HG02884 (cell line): ENCODE measurements at regions not wholly inside any gene's neighbourhood (a gene's known extent, or its start where the extent isn't known, plus 50 kb on each side); places are given as distances from the start of the nearest gene placed in this dataset.

Experiments used
- ATAC-seq: cut with Tn5 transposase; IDR thresholded peaks from one replicate; pipeline ENCODE4 v1.9.1; 2021; ENCODE audit warnings: mild to moderate bottlenecking, moderate library complexity; ENCODE audit not compliant: unreplicated experiment

GRCh38 chr11:127219704-127220103, 219.1 kb upstream of the KIRREL3 start:
- ATAC-seq: no peak

GRCh38 chr11:127218275-127218608, 217.7 kb upstream of the KIRREL3 start:
- ATAC-seq: no peak

GRCh38 chr11:127217452-127218274, 217.1 kb upstream of the KIRREL3 start:
- no peak for ATAC-seq

DNA sequence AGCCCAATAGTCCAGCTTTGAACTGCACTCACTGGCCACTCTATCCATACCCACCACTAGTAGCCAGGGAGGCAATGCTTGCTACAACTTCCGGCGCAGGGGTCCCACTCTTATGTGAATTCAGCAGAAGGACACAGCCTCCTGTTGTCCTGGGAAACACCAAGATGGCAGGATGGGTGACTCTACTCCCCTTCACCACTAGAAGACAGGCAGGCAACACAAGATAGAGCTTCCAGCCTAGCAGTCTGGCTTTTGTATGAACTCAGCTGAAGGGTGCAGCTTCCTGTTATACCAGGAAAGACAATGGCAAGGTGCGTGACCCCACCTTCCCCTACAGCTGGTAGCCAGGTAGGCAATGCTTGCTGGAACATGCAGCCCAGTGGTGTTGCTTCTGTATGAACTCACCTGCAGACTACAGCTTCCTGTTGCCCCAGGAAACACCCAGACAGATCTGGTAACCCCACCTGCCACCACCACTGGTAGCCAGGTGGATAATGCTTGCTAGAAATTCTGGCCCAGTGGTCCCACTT, 205.2 kb upstream of the KIRREL3 start:
- no peak for ATAC-seq

DNA sequence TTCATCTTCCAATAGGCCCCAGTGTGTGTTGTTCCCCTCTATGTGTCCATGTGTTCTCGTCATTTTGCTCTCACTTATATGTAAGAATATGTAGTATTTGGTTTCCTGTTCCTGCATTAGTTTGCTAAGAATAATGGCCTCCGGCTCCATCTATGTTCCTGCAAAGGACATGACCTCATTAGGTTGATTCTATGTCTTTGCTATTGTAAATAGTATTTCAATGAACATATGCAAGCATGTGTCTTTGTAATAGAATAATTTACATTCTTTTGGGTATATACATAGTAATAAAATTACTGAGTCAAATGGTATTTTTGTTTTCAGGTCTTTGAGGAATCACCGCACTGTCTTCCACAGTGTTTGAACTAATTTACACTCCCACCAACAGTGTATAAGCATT, 202.9 kb upstream of the KIRREL3 start:
- no peak for ATAC-seq

- no peak for ATAC-seq
Observed at GRCh38 chr11:127202105-127202504, 201.5 kb upstream of the KIRREL3 start.

GRCh38 chr11:127199306-127199801, 198.8 kb upstream of the KIRREL3 start:
- ATAC-seq: no peak

- ATAC-seq: no peak
Observed at GRCh38 chr11:127195501-127196120, 195.0 kb upstream of the KIRREL3 start.

- no peak for ATAC-seq
Observed at GRCh38 chr11:127194521-127194920, 194.0 kb upstream of the KIRREL3 start.

DNA sequence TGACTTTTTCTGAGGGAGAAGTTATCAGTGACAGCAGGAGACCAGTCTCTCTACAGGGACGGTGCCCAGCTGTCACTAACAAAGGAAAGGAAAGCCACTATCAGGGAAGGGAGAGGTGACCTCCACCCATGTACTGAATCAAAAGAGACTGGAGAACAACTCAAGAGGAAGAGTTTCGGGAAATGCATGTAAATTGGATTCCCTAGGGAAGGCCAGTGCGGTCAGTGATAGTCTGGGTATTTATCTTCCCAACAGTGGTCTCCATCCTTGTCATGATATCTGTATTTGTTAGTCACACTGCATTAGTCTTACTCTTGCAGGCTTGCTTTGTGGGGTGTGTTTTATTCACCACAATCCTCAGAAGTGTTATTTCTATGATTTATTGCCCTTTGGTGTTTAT, 193.4 kb upstream of the KIRREL3 start:
- no peak for ATAC-seq

DNA sequence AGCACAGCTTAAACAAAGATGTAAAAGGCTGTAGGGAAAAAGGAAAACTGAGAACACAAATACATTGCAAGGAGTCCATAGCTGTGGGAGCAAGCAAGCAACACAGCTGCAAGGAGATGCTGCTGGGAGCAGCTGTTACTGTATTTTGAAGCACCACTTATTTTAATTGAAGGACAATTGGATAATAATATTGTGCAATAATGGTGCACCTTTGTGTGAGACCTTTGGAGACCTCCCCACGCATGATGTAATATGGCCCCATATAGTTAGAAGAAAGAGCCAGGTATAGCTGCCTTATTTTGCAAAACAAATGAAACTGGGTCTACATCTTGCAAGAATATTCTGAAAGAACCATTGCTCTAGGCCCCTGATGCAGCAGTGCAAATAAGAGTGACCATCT, 191.1 kb upstream of the KIRREL3 start:
- no peak for ATAC-seq

- no peak for ATAC-seq
Observed at GRCh38 chr11:127191261-127191660, 190.7 kb upstream of the KIRREL3 start.

DNA sequence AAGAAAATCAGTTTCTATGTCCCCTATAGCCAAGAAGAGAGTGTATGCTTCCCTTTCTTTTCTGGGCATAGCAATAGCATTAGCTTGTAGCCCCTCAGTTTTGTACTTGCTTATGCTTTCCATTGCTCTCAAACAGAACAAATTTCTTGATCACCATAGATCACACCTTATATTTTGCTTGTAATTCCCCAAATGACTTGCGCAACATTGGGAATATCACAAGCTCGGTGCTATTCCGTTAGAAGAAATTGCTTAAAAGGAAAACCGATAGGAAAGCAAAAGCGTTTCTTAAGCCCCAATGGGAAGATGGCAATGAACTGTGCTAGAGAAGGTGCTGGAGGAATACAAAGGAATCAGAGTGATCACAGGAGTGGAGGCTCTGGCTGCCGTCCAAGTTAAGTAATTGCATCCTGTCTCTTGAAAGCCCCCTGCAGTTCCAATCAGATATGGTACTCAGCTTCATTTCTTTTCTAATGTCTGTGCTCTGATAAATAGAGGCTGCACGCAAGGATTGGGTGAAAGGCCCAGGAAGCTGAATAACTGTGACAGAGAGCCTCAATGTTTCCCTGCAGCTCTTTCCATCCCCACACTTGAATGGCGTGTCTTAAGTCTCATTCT, 182.1 kb upstream of the KIRREL3 start:
- ATAC-seq: no peak

- ATAC-seq: no peak
Observed at GRCh38 chr11:127157225-127157624, 156.7 kb upstream of the KIRREL3 start.

DNA sequence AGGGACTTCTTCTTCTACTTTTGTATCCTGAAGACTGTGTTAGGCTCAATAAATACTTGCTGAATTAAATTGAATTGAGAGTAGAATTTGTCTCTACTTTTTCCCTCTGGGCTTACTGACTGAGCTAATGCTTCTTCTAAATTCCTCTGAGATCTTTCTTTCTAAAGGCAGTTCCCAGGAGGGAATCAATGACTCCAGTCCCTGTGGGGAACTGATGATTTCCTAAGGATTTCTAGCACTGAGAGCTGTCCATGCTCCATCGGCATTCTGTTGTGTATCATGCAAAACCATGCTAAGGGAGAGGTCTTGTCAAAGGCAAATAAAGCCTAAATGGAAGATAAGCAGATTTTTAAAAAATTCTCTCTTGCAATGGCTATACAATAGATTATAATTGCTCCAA, 148.8 kb upstream of the KIRREL3 start:
- no peak for ATAC-seq

GRCh38 chr11:127143251-127143650, 142.7 kb upstream of the KIRREL3 start:
- ATAC-seq: no peak

GRCh38 chr11:127138613-127139012, 138.0 kb upstream of the KIRREL3 start:
- ATAC-seq: no peak

GRCh38 chr11:127137771-127138280, 137.3 kb upstream of the KIRREL3 start:
- ATAC-seq: no peak

GRCh38 chr11:127136438-127136837, 135.9 kb upstream of the KIRREL3 start:
- ATAC-seq: no peak

GRCh38 chr11:127135256-127135655, 134.7 kb upstream of the KIRREL3 start:
- no peak for ATAC-seq

GRCh38 chr11:127133061-127133460, 132.5 kb upstream of the KIRREL3 start:
- no peak for ATAC-seq

DNA sequence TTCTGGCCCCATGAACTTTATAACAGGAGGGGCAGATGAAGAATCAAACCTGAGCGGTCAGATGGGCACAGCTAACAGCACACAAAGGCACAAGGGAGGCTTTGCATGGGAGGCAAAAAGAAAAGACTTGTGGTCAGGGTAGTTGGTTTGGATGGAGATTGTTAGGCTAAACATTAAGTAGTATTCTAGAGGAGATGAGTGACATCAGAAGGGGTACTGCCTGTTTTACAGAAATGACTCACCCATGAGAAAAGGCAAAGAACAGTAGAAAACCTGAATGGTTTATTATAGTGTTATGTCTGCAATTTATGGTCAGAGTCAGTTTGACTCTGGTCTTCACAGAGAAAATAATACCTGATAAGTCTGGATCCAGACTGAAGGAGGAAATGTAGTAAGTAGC, 129.8 kb upstream of the KIRREL3 start:
- ATAC-seq: no peak
